Muscle layer of duodenum (tissue), 2 donors: ENCODE measurements at regions not wholly inside any gene's neighbourhood (a gene's known extent, or its start where the extent isn't known, plus 50 kb on each side); places are given as distances from the start of the nearest gene placed in this dataset.

ENCODE experiments used
- H3K27ac ChIP-seq: one replicate; pipeline ENCODE4 v1.7.0; 2013; ENCODE audit warnings: mild to moderate bottlenecking, low read length
- H3K27me3 ChIP-seq: one replicate; pipeline ENCODE4 v1.7.0; 2013; ENCODE audit warnings: low read depth, mild to moderate bottlenecking, control low read depth, low read length
- H3K36me3 ChIP-seq, 2 donors: one replicate each; pipeline ENCODE4 v1.7.0; 2013; ENCODE audit warnings: low read length in 2 of 2, control low read depth in 1 of 2, mild to moderate bottlenecking in 1 of 2; ENCODE audit not compliant: insufficient read depth in 2 of 2, control insufficient read depth in 1 of 2
- H3K4me1 ChIP-seq, 2 donors: one replicate each; pipeline ENCODE4 v1.7.0; 2013; ENCODE audit warnings: low read length in 2 of 2, mild to moderate bottlenecking in 2 of 2, control low read depth in 1 of 2, moderate library complexity in 1 of 2; ENCODE audit not compliant: insufficient read depth in 2 of 2, control insufficient read depth in 1 of 2
- H3K4me3 ChIP-seq, 2 donors: one replicate each; pipeline ENCODE4 v1.7.0; 2013; ENCODE audit warnings: low read length in 2 of 2, low read depth in 1 of 2, mild to moderate bottlenecking in 1 of 2
- H3K9me3 ChIP-seq, 2 donors: one replicate each; pipeline ENCODE4 v1.7.0; 2013; ENCODE audit warnings: low read length in 2 of 2, control low read depth in 1 of 2, mild to moderate bottlenecking in 1 of 2; ENCODE audit not compliant: control insufficient read depth in 1 of 2
- donor health status: healthy.

GRCh38 chr2:155770516-155770915 is 562.0 kb downstream of the NR4A2 start:
- Histone ChIP-seq H3K9me3 (no peaks in the 10 kb centered on the region), H3K4me3 (no peak overlapping the region), H3K4me1 (no peaks in the 10 kb centered on the region)

GRCh38 chr2:155766342-155767115 is 566.0 kb downstream of the NR4A2 start:
- Histone ChIP-seq H3K4me3 (no peak overlapping the region), H3K27ac (no peak overlapping the region), H3K4me1 (no peaks in the 10 kb centered on the region), H3K27me3 (no peaks in the 10 kb centered on the region), H3K9me3 (no peaks in the 10 kb centered on the region), H3K36me3 (no peaks in the 10 kb centered on the region)

More at GRCh38 chr2:155770516-155770915, 562.0 kb downstream of the NR4A2 start:
- H3K27me3 ChIP-seq: no peaks in the 10 kb centered on the region
- no peak overlapping the region for H3K27ac ChIP-seq
- H3K36me3 ChIP-seq: no peaks in the 10 kb centered on the region

GRCh38 chr2:155755481-155755880 is 577.0 kb downstream of the NR4A2 start:
- Histone ChIP-seq H3K27ac (no peak overlapping the region), H3K27me3 (no peaks in the 10 kb centered on the region), H3K4me1 (no peaks in the 10 kb centered on the region), H3K9me3 (peaks cover 0 to 4% of the 10 kb centered on the region in 2 donors), H3K4me3 (no peak overlapping the region), H3K36me3 (no peaks in the 10 kb centered on the region)

DNA sequence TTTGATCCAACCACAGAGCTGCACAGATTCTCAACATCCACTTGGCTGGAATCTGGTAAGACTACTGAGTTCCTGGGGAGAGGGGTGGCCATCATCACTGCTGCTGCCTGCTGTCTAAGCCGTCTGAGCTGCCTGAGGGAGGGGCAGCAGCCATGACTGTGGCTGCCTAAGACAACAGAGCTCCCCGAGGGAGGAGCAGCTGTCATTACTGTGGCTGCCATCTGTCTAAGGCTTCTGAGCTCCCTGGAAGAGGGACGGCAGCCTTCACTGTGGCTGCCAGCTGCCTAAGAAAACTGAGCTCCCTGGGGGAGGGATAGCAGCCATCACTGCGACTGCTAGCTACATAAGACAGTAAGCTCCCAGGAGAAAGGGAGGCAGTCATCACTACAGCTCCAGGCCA is 584.4 kb downstream of the NR4A2 start:
- no peaks in the 10 kb centered on the region for H3K4me1 ChIP-seq
- no peak overlapping the region for H3K4me3 ChIP-seq
- H3K27me3 ChIP-seq: no peaks in the 10 kb centered on the region
- H3K9me3 ChIP-seq: peaks cover 0 to 3% of the 10 kb centered on the region in 2 donors
- no peak overlapping the region for H3K27ac ChIP-seq
- no peaks in the 10 kb centered on the region for H3K36me3 ChIP-seq

GRCh38 chr2:155747531-155747930 is 585.0 kb downstream of the NR4A2 start:
- H3K4me3 ChIP-seq: no peak overlapping the region
- H3K27ac ChIP-seq: no peak overlapping the region
- H3K9me3 ChIP-seq: peaks cover 0 to 3% of the 10 kb centered on the region in 2 donors

GRCh38 chr2:155733091-155733853 is 599.2 kb downstream of the NR4A2 start:
- Histone ChIP-seq H3K36me3 (no peaks in the 10 kb centered on the region), H3K27me3 (no peaks in the 10 kb centered on the region), H3K4me3 (no peak overlapping the region), H3K9me3 (no peaks in the 10 kb centered on the region), H3K27ac (no peak overlapping the region), H3K4me1 (no peaks in the 10 kb centered on the region)

More at GRCh38 chr2:155747531-155747930, 585.0 kb downstream of the NR4A2 start:
- H3K27me3 ChIP-seq: no peaks in the 10 kb centered on the region
- H3K36me3 ChIP-seq: no peaks in the 10 kb centered on the region
- no peaks in the 10 kb centered on the region for H3K4me1 ChIP-seq

- no peak overlapping the region for H3K27ac ChIP-seq
- H3K9me3 ChIP-seq: no peaks in the 10 kb centered on the region
- no peaks in the 10 kb centered on the region for H3K4me1 ChIP-seq
- H3K4me3 ChIP-seq: no peak overlapping the region
- H3K27me3 ChIP-seq: no peaks in the 10 kb centered on the region
- H3K36me3 ChIP-seq: no peaks in the 10 kb centered on the region
Observed at GRCh38 chr2:155730804-155731203, 601.7 kb downstream of the NR4A2 start.

DNA sequence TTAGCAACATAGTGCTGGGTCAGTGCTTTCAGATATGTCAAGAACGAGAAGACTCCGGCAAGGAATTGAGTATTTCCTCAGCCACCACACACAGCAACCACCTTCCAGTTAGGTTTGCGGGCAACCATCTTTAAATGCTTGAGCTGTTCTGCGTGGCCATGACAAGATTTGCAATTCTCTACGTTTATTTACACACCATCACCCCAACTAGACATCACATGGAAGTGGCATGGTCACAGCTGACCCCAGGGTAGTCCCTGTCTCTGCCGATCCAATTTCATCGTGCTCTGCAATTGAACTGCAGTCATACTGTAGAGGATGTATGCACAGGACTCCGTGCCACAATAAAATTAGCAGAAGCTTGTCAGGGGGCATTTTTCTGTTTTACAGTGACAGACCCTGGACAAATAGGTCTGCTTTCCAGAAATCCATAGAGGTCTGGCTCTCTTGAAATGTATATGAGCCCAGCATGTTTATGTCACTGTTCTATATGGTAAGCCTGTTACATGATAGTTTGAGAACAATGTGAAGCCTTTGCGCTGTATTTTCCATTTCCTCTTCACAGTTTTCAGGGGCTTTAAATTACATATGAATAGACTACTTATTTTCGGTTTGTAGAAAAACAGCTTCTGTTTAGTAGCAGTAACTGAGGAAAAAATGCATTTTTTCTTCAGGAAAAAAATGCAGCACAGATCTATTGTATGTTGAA is 605.2 kb downstream of the NR4A2 start:
- Histone ChIP-seq H3K4me1 (no peaks in the 10 kb centered on the region), H3K36me3 (no peaks in the 10 kb centered on the region), H3K27ac (no peak overlapping the region), H3K9me3 (no peaks in the 10 kb centered on the region), H3K27me3 (no peaks in the 10 kb centered on the region), H3K4me3 (no peak overlapping the region)

GRCh38 chr2:155722290-155722689 is 610.2 kb downstream of the NR4A2 start:
- H3K27ac ChIP-seq: no peak overlapping the region
- no peak overlapping the region for H3K4me3 ChIP-seq
- no peaks in the 10 kb centered on the region for H3K27me3 ChIP-seq
- H3K36me3 ChIP-seq: no peaks in the 10 kb centered on the region
- H3K9me3 ChIP-seq: no peaks in the 10 kb centered on the region
- no peaks in the 10 kb centered on the region for H3K4me1 ChIP-seq

DNA sequence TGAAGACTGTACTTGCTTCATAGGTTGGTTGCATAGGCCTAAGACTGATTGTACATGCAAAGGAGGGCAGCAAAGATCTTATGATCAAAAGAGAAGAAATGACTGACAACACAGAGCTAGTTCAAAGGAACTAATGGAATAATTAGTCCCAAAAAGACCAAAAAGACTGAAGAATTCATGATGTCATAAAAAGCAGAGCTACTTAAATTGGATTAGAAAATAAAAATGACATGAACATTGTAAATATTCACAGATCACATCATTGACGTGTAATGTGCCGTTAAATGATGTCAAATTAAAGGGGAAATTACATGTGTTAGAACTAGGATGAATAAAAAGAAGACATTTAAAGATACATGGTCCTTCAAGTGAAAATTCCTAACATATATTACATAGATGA is 616.8 kb downstream of the NR4A2 start:
- Histone ChIP-seq H3K4me3 (no peak overlapping the region), H3K27ac (no peak overlapping the region), H3K36me3 (no peaks in the 10 kb centered on the region), H3K9me3 (no peaks in the 10 kb centered on the region), H3K27me3 (no peaks in the 10 kb centered on the region), H3K4me1 (no peaks in the 10 kb centered on the region)

DNA sequence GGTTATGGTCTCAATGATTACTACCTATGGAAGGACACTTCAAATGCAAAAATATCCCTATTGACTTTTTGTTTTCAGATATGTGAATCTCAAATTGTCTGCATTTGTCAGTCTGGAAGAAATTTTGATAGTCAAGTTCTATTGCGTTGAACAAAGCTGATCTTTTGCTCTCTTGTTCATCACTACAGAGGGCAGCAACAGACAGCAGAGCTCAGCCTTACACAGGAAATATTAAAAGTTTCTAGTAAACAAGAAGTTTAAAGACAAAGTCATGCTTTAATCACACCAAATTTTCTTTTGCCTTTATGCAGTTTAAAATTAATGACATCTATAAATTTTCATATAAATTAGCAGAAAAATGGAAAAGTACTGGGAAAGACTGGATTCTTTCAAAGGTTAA is 617.5 kb downstream of the NR4A2 start:
- Histone ChIP-seq H3K9me3 (no peaks in the 10 kb centered on the region), H3K27me3 (no peaks in the 10 kb centered on the region), H3K4me3 (no peak overlapping the region), H3K27ac (no peak overlapping the region), H3K4me1 (no peaks in the 10 kb centered on the region), H3K36me3 (no peaks in the 10 kb centered on the region)
